Endothelial cell of umbilical vein (primary cell): ENCODE measurements at regions not wholly inside any gene's neighbourhood (a gene's known extent, or its start where the extent isn't known, plus 50 kb on each side); places are given as distances from the start of the nearest gene placed in this dataset.

Experiments used
- CTCF ChIP-seq, 2 donors: IDR thresholded peaks; 1 replicate in 1 of 2; 2 replicates in 1 of 2; pipeline ENCODE4 v1.5.1; 2011; ENCODE audit warnings: low read length in 2 of 2, mild to moderate bottlenecking in 2 of 2, moderate library complexity in 2 of 2, control low read depth in 1 of 2, inconsistent platforms in 1 of 2, low read depth in 1 of 2; ENCODE audit not compliant: insufficient read depth in 1 of 2; ENCODE audit errors: extremely low read depth in 1 of 2
- POLR2AphosphoS5 ChIP-seq: IDR thresholded peaks from 2 replicates; pipeline ENCODE4 v1.6.1; 2012; ENCODE audit warnings: low read depth, mild to moderate bottlenecking, control low read depth, low read length, moderate library complexity; ENCODE audit not compliant: insufficient read depth

- TF ChIP-seq CTCF (IDR thresholded peaks at IDR 0.05; ENCODE audit: extremely low read depth in 1 of 2, insufficient read depth in 1 of 2, low read depth in 1 of 2, low read length in 2 of 2) (no peak), POLR2AphosphoS5 (no peak)
Measured at GRCh38 chr2:106581328-106581727, 94.2 kb downstream of the CD8B2 start.
